ENCODE measurements at regions not wholly inside any gene's neighbourhood (a gene's known extent, or its start where the extent isn't known, plus 50 kb on each side); places are given as distances from the start of the nearest gene placed in this dataset.

DNA sequence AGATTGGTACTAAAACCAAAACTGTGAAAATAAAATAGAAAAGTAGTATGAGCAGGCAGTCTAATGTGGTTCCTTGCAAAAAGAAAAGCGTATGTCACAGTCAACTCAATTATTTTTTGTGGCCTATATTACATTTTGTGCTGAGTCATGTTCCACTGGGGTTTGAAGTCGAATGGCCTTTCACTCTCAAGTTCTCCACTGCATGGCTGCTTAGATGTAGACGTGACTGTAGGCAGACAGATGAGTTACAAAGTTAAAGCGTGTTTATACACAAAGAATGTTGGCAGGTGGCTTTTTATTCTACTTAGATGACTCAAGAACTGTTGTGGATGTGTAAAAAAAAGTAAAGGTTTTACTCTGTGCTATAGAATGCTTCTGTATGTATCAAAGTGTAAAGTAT lies 133.9 kb downstream of the SLITRK6 start:
- Histone ChIP-seq H3K9me3 (ENCODE audit: control insufficient read depth in 4 of 4, insufficient read depth in 3 of 4, low read length in 3 of 4) (no peaks in the 10 kb centered on the region), H3K36me3 (ENCODE audit: control insufficient read depth in 4 of 4, insufficient read depth in 4 of 4, low read length in 4 of 4) (no peaks in the 10 kb centered on the region), H3K27ac (ENCODE audit: low read depth in 1 of 2, low read length in 1 of 2) (no peak overlapping the region), H3K27me3 (ENCODE audit: control insufficient read depth in 3 of 3, insufficient read depth in 3 of 3, low read length in 2 of 3) (no peaks in the 10 kb centered on the region), H3K4me3 (no peak overlapping the region), H3K4me1 (ENCODE audit: control insufficient read depth in 5 of 5, insufficient read depth in 5 of 5, low read length in 5 of 5) (peaks cover 0 to 14% (median 3%) of the 10 kb centered on the region in 5 donors), H3K9ac (ENCODE audit: insufficient read depth in 1 of 2, low read length in 2 of 2) (no peak overlapping the region)
- WGBS, 2 donors, result 43 to 48% methylated on average over 4 of the region's 4 CpGs
- ATAC-seq (ENCODE audit: insufficient read depth, low FRiP score) (no peak), DNase-seq (no peak)
- TF ChIP-seq, protein P1, sequence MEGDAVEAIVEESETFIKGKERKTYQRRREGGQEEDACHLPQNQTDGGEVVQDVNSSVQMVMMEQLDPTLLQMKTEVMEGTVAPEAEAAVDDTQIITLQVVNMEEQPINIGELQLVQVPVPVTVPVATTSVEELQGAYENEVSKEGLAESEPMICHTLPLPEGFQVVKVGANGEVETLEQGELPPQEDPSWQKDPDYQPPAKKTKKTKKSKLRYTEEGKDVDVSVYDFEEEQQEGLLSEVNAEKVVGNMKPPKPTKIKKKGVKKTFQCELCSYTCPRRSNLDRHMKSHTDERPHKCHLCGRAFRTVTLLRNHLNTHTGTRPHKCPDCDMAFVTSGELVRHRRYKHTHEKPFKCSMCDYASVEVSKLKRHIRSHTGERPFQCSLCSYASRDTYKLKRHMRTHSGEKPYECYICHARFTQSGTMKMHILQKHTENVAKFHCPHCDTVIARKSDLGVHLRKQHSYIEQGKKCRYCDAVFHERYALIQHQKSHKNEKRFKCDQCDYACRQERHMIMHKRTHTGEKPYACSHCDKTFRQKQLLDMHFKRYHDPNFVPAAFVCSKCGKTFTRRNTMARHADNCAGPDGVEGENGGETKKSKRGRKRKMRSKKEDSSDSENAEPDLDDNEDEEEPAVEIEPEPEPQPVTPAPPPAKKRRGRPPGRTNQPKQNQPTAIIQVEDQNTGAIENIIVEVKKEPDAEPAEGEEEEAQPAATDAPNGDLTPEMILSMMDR (IDR thresholded peaks at IDR 0.05; ENCODE audit: control extremely low read depth, extremely low read depth), result no peak

DNA sequence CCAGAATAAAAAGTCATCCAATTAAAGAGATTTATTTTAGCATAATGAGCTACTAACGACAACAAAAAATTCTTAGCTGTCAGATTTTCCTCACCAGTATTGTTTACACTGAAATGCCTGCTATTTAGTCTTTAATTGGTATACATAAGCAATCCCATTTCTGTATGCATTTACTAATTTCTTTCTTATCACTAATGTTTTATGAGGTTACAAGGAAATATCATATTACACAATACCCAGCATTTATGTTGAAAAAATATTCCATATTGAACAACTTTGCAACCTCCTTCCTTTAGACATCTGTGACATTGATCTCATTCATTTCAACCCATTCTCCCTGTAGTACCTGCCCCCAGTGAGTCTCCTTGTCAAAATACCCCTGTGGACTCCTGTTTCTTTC lies 135.4 kb downstream of the SLITRK6 start:
- H3K4me3 ChIP-seq, result no peak overlapping the region
- H3K9ac ChIP-seq (ENCODE audit: insufficient read depth in 1 of 2, low read length in 2 of 2), result no peak overlapping the region
- TF ChIP-seq, protein P1 (IDR thresholded peaks at IDR 0.05; ENCODE audit: control extremely low read depth, extremely low read depth), result no peak
- no peaks in the 10 kb centered on the region for H3K27me3 ChIP-seq (ENCODE audit: control insufficient read depth in 3 of 3, insufficient read depth in 3 of 3, low read length in 2 of 3)
- no peak for ATAC-seq (ENCODE audit: insufficient read depth, low FRiP score)
- H3K4me1 ChIP-seq (ENCODE audit: control insufficient read depth in 5 of 5, insufficient read depth in 5 of 5, low read length in 5 of 5), result peaks cover 0 to 23% (median 3%) of the 10 kb centered on the region in 5 donors
- H3K9me3 ChIP-seq (ENCODE audit: control insufficient read depth in 4 of 4, insufficient read depth in 3 of 4, low read length in 3 of 4), result no peaks in the 10 kb centered on the region
- H3K27ac ChIP-seq (ENCODE audit: low read depth in 1 of 2, low read length in 1 of 2), result no peak overlapping the region
- DNase-seq, result peak in 2 of 3 donors; percentile 63 to 74
- WGBS, 2 donors, result 86 to 91% methylated on average over 1 of the region's 1 CpG
- H3K36me3 ChIP-seq (ENCODE audit: control insufficient read depth in 4 of 4, insufficient read depth in 4 of 4, low read length in 4 of 4), result no peaks in the 10 kb centered on the region

DNA sequence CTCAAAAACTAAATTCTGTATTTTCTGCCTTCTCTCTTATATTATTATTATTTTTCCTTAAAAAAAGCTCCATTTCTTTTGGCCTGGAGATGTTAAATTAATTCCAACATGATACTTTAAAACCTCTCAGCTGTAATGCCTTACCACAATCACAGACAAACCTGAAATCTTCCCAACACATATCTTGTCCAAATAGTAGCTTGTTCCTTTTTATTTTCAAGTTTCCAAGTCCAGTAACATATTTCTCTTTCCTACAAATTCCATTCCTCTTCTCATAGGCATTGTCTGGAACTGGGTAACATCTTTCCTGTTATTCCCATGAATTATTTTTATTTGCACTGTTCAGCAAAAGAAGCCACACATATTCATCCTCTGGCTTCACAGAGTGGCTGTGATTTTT lies 137.0 kb downstream of the SLITRK6 start:
- no peak overlapping the region for H3K9ac ChIP-seq (ENCODE audit: insufficient read depth in 1 of 2, low read length in 2 of 2)
- no peak overlapping the region for H3K27ac ChIP-seq (ENCODE audit: low read depth in 1 of 2, low read length in 1 of 2)
- TF ChIP-seq, protein P1 (IDR thresholded peaks at IDR 0.05; ENCODE audit: control extremely low read depth, extremely low read depth), result no peak
- no peak overlapping the region for H3K4me3 ChIP-seq
- ATAC-seq (ENCODE audit: insufficient read depth, low FRiP score), result no peak
- peaks cover 0 to 23% (median 3%) of the 10 kb centered on the region in 5 donors for H3K4me1 ChIP-seq (ENCODE audit: control insufficient read depth in 5 of 5, insufficient read depth in 5 of 5, low read length in 5 of 5)
- no peaks in the 10 kb centered on the region for H3K9me3 ChIP-seq (ENCODE audit: control insufficient read depth in 4 of 4, insufficient read depth in 3 of 4, low read length in 3 of 4)
- no peaks in the 10 kb centered on the region for H3K27me3 ChIP-seq (ENCODE audit: control insufficient read depth in 3 of 3, insufficient read depth in 3 of 3, low read length in 2 of 3)
- no peaks in the 10 kb centered on the region for H3K36me3 ChIP-seq (ENCODE audit: control insufficient read depth in 4 of 4, insufficient read depth in 4 of 4, low read length in 4 of 4)
- DNase-seq, result no peak

DNA sequence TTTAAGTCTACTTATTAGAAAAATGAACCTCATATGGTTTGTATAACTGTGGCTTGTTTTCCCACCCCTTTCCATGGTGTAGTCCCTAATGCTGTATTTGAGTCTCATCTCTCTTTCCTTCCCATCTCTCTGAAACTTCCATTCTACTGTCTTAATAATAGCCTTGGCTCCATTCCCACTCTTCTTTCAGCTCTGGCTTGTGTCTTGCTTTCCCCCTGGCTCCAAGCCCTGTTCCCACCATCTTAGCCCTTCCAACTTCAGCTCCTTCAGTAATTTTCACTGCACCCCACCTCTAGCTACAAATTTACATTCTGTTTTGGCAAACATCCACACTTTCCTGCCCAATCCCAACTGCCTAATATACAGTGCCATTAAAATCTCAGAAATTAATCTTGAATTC lies 137.5 kb downstream of the SLITRK6 start:
- Histone ChIP-seq H3K36me3 (ENCODE audit: control insufficient read depth in 4 of 4, insufficient read depth in 4 of 4, low read length in 4 of 4) (no peaks in the 10 kb centered on the region), H3K27me3 (ENCODE audit: control insufficient read depth in 3 of 3, insufficient read depth in 3 of 3, low read length in 2 of 3) (no peaks in the 10 kb centered on the region), H3K27ac (ENCODE audit: low read depth in 1 of 2, low read length in 1 of 2) (no peak overlapping the region), H3K9ac (ENCODE audit: insufficient read depth in 1 of 2, low read length in 2 of 2) (no peak overlapping the region), H3K9me3 (ENCODE audit: control insufficient read depth in 4 of 4, insufficient read depth in 3 of 4, low read length in 3 of 4) (no peaks in the 10 kb centered on the region), H3K4me3 (no peak overlapping the region), H3K4me1 (ENCODE audit: control insufficient read depth in 5 of 5, insufficient read depth in 5 of 5, low read length in 5 of 5) (peaks cover 0 to 23% (median 3%) of the 10 kb centered on the region in 5 donors)
- no peak for ATAC-seq (ENCODE audit: insufficient read depth, low FRiP score)
- TF ChIP-seq, protein P1 (IDR thresholded peaks at IDR 0.05; ENCODE audit: control extremely low read depth, extremely low read depth), result no peak
- DNase-seq, result peak in 2 of 3 donors; percentile 59 to 82

Measured in lung (tissue), 11 donors.